HEK293T (cell line): ENCODE measurements at regions not wholly inside any gene's neighbourhood (a gene's known extent, or its start where the extent isn't known, plus 50 kb on each side); places are given as distances from the start of the nearest gene placed in this dataset.

Experiments
- ARNT ChIP-seq: fragments of 450-650 bp; IDR thresholded peaks from 2 replicates; pipeline ENCODE4 v1.6.1; 2017; ENCODE audit warnings: mild to moderate bottlenecking
- BHLHE40 ChIP-seq: fragments of 450-650 bp; IDR thresholded peaks from 2 replicates; pipeline ENCODE4 v1.6.1; 2016; ENCODE audit warnings: mild to moderate bottlenecking, moderate library complexity, borderline replicate concordance
- FOXK2 ChIP-seq: fragments of 450-650 bp; IDR thresholded peaks from 2 replicates; pipeline ENCODE4 v1.6.1; 2016; ENCODE audit warnings: mild to moderate bottlenecking
- HDGF ChIP-seq: fragments of 450-650 bp; IDR thresholded peaks from 2 replicates; pipeline ENCODE4 v1.6.1; 2017; ENCODE audit warnings: antibody characterized with exemption, borderline replicate concordance
- L3MBTL2 ChIP-seq: fragments of 450-650 bp; conservative IDR thresholded peaks from 2 replicates; pipeline ENCODE4 v1.6.1; 2016; ENCODE audit warnings: mild to moderate bottlenecking
- LEF1 ChIP-seq: fragments of 450-650 bp; IDR thresholded peaks from 2 replicates; pipeline ENCODE4 v1.6.1; 2017; ENCODE audit warnings: mild to moderate bottlenecking, borderline replicate concordance
- ZNF384 ChIP-seq: fragments of 450-650 bp; IDR thresholded peaks from 2 replicates; pipeline ENCODE4 v1.6.1; 2016

GRCh38 chr6:23199541-23199940 lies 630.2 kb downstream of the HDGFL1 start:
- TF ChIP-seq BHLHE40 = no peak
- no peak for TF ChIP-seq ARNT
- TF ChIP-seq L3MBTL2 = no peak
- TF ChIP-seq LEF1 = no peak
- no peak for TF ChIP-seq HDGF
- no peak for TF ChIP-seq ZNF384
- TF ChIP-seq FOXK2 = no peak
